GM12873 (cell line): ENCODE measurements at regions not wholly inside any gene's neighbourhood (a gene's known extent, or its start where the extent isn't known, plus 50 kb on each side); places are given as distances from the start of the nearest gene placed in this dataset.

Experiments used
- CTCF ChIP-seq: IDR thresholded peaks from 2 replicates; pipeline ENCODE4 v1.5.1; 2012; ENCODE audit warnings: low read depth, mild to moderate bottlenecking, moderate library complexity, low read length, control low read depth; ENCODE audit not compliant: insufficient read depth; ENCODE audit errors: missing control alignments

- no peak for TF ChIP-seq CTCF
Measured at GRCh38 chr14:38517426-38517825, 261.5 kb upstream of the CLEC14A start.

- no peak for TF ChIP-seq CTCF
Measured at GRCh38 chr14:38512236-38512635, 256.3 kb upstream of the CLEC14A start.

- no peak for TF ChIP-seq CTCF
Measured at GRCh38 chr14:38507299-38507698, 251.4 kb upstream of the CLEC14A start.

DNA sequence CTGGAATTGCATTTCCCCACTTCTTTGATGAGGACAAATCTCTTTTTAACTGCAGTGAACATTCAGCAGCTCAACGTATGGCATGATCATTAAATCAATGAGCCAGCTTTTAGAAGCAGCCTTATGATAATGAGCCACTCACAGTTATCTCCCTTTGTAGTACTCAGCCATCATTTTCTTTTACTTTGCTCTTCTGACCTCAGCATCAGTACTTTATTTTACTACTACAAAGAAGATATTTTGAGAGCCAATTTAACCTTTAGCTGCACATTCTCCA is 250.0 kb upstream of the CLEC14A start:
- no peak for TF ChIP-seq CTCF

DNA sequence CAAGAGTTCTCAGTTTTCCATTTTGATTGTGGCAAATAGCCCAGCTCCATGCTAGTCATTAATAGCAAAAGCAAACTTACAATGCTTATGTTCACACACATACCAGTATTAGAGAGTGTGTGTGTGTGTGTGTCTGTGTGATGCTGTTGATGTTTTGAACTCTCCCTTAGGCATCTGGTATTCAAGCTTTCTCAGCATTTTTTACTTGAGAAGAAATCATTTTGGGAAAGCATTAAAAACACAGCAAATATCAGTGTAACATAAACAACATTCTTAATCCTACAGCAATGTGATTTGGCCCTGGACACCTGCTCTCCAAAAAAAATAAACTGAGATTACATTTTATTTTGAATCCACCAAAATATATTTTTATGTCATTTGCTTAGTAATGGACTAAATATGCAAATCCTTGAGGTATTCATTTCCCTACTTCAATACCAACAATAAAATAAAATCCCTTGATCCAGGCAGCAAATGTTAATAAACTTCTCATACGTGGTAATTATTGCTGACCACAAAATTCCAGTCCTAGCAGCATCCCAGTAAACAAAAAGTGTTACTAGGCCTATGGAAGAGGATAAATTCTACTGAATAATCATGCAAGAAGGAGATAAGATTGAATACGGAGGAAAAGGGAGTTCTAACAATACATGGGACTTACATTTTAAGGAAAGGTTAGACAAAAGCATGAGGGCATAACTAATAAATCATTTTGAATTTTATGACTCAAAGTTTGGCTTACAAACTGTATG is 249.5 kb upstream of the CLEC14A start:
- TF ChIP-seq CTCF: no peak

GRCh38 chr14:38504175-38504574 is 248.3 kb upstream of the CLEC14A start:
- no peak for TF ChIP-seq CTCF

DNA sequence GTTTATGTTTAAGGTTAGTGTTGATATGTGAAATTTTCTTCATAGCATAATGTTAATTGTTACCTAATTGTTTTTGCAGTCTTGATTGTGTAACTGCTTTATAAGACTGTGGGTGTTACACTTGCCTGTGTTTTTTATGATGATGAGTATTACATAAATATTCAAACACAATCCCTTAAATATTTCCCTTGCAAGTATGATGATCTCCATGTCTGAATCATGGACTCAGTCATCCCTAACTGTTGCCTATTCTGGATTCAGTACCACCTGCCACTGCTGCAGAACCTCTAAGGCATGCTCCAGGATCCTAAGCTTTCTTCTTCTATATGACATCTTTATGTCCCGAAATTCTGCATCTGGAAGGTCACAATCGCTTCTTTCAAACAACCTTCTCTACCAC is 246.3 kb upstream of the CLEC14A start:
- no peak for TF ChIP-seq CTCF
